SK-N-MC (cell line): ENCODE measurements at regions not wholly inside any gene's neighbourhood (a gene's known extent, or its start where the extent isn't known, plus 50 kb on each side); places are given as distances from the start of the nearest gene placed in this dataset.

ENCODE experiments used
- EZH2 ChIP-seq: fragments of 200-600 bp; sonication (generic); IDR thresholded peaks from one replicate; pipeline ENCODE4 v1.6.1; 2017; ENCODE audit warnings: antibody characterized with exemption
- FOXP2 ChIP-seq: optimal IDR thresholded peaks from 2 replicates; pipeline ENCODE3; 2011; ENCODE audit warnings: mild to moderate bottlenecking, moderate library complexity; ENCODE audit not compliant: insufficient read depth; ENCODE audit errors: extremely low read length, control extremely low read depth
- POLR2AphosphoS5 ChIP-seq: IDR thresholded peaks from 2 replicates; pipeline ENCODE4 v1.6.1; 2012; ENCODE audit warnings: mild to moderate bottlenecking, low read depth, low read length, borderline replicate concordance

DNA sequence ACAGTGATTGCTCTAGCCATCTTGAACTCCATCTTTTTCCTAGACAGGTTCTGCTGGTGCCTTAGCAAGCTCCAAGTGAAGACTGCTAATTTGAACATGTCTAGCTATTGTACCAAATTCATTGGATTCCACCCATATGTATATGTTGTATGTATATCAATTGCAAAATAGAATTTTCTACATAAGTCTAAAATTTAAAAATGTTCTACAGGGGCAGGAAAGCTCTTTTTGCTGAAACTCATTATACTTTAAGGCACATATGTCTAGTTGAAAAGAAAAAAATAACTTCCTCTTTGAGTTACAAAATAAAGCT, 845.3 kb downstream of the MCTP2 start:
- no peak for TF ChIP-seq EZH2
- TF ChIP-seq POLR2AphosphoS5: no peak
- no peak for TF ChIP-seq FOXP2
